Endothelial cell of umbilical vein (primary cell): ENCODE measurements at regions not wholly inside any gene's neighbourhood (a gene's known extent, or its start where the extent isn't known, plus 50 kb on each side); places are given as distances from the start of the nearest gene placed in this dataset.

Source experiments
- BruUV-seq: library from RNA; stranded (reverse); fragments of 400-500 nt; replicated peaks from 2 replicates; lab custom pipeline; 2021; lab: Mats Ljungman, UMichigan
- CTCF ChIA-PET: fragments of 300-600, 350-600 bp; sonication (Branson Sonifier 250); formaldehyde crosslinking; loops from one replicate; lab custom pipeline; 2021; ENCODE audit warnings: antibody characterized with exemption, inconsistent platforms; lab: Charles Lee
- POLR2A ChIA-PET: fragments of 300-600, 350-600 bp; sonication (Branson Sonifier 250); formaldehyde crosslinking; loops from one replicate; lab custom pipeline; 2021; ENCODE audit warnings: antibody characterized with exemption, inconsistent platforms; lab: Charles Lee
- DNase-seq: peaks from one replicate; pipeline ENCODE4 v3.0.0-alpha.2; 2011; ENCODE audit warnings: low read depth, low spot score
- FAIRE-seq: peaks from 2 replicates; lab custom pipeline; 2011; peaks lifted over from hg19 to GRCh38; lab: Jason Lieb, UNC
- H2AFZ ChIP-seq: 2 replicates; pipeline ENCODE4 v1.6.0; 2012; ENCODE audit warnings: low read depth, low read length, control low read depth, inconsistent platforms
- H3K27ac ChIP-seq: 2 replicates; pipeline ENCODE4 v1.5.1; 2011; ENCODE audit warnings: low read depth, mild to moderate bottlenecking, control low read depth, low read length, moderate library complexity; ENCODE audit not compliant: insufficient read depth
- H3K27me3 ChIP-seq, 2 experiments: 2 replicates each; pipeline versions ENCODE4 v1.6.0 to v1.6.1; 2011; ENCODE audit warnings: low read length in 2 of 2, mixed read lengths in 1 of 2; ENCODE audit not compliant: control insufficient read depth in 2 of 2, insufficient read depth in 2 of 2
- H3K36me3 ChIP-seq, 2 experiments: 2 replicates in 1 of 2; 3 replicates in 1 of 2; pipeline ENCODE4 v1.5.1; 2011; ENCODE audit warnings: low read length in 2 of 2, mild to moderate bottlenecking in 1 of 2, moderate library complexity in 1 of 2; ENCODE audit not compliant: control insufficient read depth in 2 of 2, insufficient read depth in 2 of 2; ENCODE audit errors: extremely low read depth in 1 of 2
- H3K4me1 ChIP-seq: 3 replicates; pipeline ENCODE4 v1.5.1; 2011; ENCODE audit warnings: mild to moderate bottlenecking, low read length; ENCODE audit not compliant: control insufficient read depth, insufficient read depth; ENCODE audit errors: extremely low read depth
- H3K4me2 ChIP-seq: 2 replicates; pipeline ENCODE4 v1.6.1; 2011; ENCODE audit warnings: low read length, control low read depth, mixed read lengths; ENCODE audit not compliant: insufficient read depth
- H3K4me3 ChIP-seq, 3 experiments: fragments of 200-600 bp in 1 of 3; sonication (generic), shearing (Covaris generic) in 1 of 3; replicated peaks in 1 of 3; 2 replicates each; pipeline ENCODE4 v1.5.1; 2011 to 2016; ENCODE audit warnings: control low read depth in 3 of 3, low read length in 3 of 3, mild to moderate bottlenecking in 2 of 3, inconsistent platforms in 1 of 3, low read depth in 1 of 3, moderate library complexity in 1 of 3; ENCODE audit not compliant: insufficient read depth in 1 of 3
- H3K79me2 ChIP-seq: 2 replicates; pipeline ENCODE4 v1.6.0; 2012; ENCODE audit warnings: low read length, inconsistent platforms; ENCODE audit not compliant: control insufficient read depth, insufficient read depth
- H3K9ac ChIP-seq: replicated peaks from 2 replicates; pipeline ENCODE3; 2011; ENCODE audit warnings: low read length, control low read depth; ENCODE audit not compliant: insufficient read depth; ENCODE audit errors: extremely low read depth
- H3K9me1 ChIP-seq: replicated peaks from 3 replicates; pipeline ENCODE4 v1.6.0; 2011; ENCODE audit warnings: mild to moderate bottlenecking, low read length; ENCODE audit not compliant: control insufficient read depth, insufficient read depth; ENCODE audit errors: extremely low read depth
- H3K9me3 ChIP-seq: replicated peaks from 2 replicates; pipeline ENCODE4 v1.5.1; 2012; ENCODE audit warnings: low read length, inconsistent platforms; ENCODE audit not compliant: control insufficient read depth, insufficient read depth
- H4K20me1 ChIP-seq: replicated peaks from 2 replicates; pipeline ENCODE3; 2011; ENCODE audit warnings: mild to moderate bottlenecking, low read length; ENCODE audit not compliant: control insufficient read depth, insufficient read depth; ENCODE audit errors: extremely low read depth
- CTCF ChIP-seq, 2 donors: IDR thresholded peaks; 1 replicate in 1 of 2; 2 replicates in 1 of 2; pipeline ENCODE4 v1.5.1; 2011; ENCODE audit warnings: low read length in 2 of 2, mild to moderate bottlenecking in 2 of 2, moderate library complexity in 2 of 2, control low read depth in 1 of 2, inconsistent platforms in 1 of 2, low read depth in 1 of 2; ENCODE audit not compliant: insufficient read depth in 1 of 2; ENCODE audit errors: extremely low read depth in 1 of 2
- EZH2 ChIP-seq: IDR thresholded peaks from 2 replicates; pipeline ENCODE4 v1.6.1; 2012; ENCODE audit warnings: borderline replicate concordance, low read depth, mild to moderate bottlenecking, moderate library complexity, low read length, inconsistent platforms; ENCODE audit not compliant: severe bottlenecking
- FOS ChIP-seq: IDR thresholded peaks from 2 replicates; pipeline ENCODE4 v1.6.1; 2011; ENCODE audit warnings: mild to moderate bottlenecking, low read length, moderate library complexity, borderline replicate concordance; ENCODE audit not compliant: insufficient read depth
- GATA2 ChIP-seq: IDR thresholded peaks from 2 replicates; pipeline ENCODE4 v1.7.0; 2011; ENCODE audit warnings: low read depth, mild to moderate bottlenecking, moderate library complexity, mixed read lengths, low read length; ENCODE audit not compliant: insufficient read length, insufficient read depth
- JUN ChIP-seq: IDR thresholded peaks from 2 replicates; pipeline ENCODE4 v1.6.1; 2011; ENCODE audit warnings: borderline replicate concordance, low read depth; ENCODE audit not compliant: insufficient read length, insufficient read depth
- MAX ChIP-seq: IDR thresholded peaks from 2 replicates; pipeline ENCODE4 v1.6.1; 2011; ENCODE audit not compliant: insufficient read depth, insufficient read length
- MYC ChIP-seq: IDR thresholded peaks from one replicate; pipeline ENCODE4 v1.6.1; 2011; ENCODE audit warnings: mild to moderate bottlenecking, low read depth, low read length
- POLR2A ChIP-seq: IDR thresholded peaks from 2 replicates; pipeline ENCODE4 v1.6.1; 2012; ENCODE audit warnings: low read depth, mild to moderate bottlenecking, control low read depth, low read length
- POLR2AphosphoS5 ChIP-seq: IDR thresholded peaks from 2 replicates; pipeline ENCODE4 v1.6.1; 2012; ENCODE audit warnings: low read depth, mild to moderate bottlenecking, control low read depth, low read length, moderate library complexity; ENCODE audit not compliant: insufficient read depth
- dilution Hi-C: fragments of 300-500 bp; cut with MboI; formaldehyde crosslinking; loops from one replicate; pipeline ENCODE4 v1.15.0; 2019; ENCODE audit warnings: low sequenced_read_pairs; ENCODE audit not compliant: extremely low pct_ligation_motif_present
- intact Hi-C: fragments of 100-400 bp; cut with micrococcal nuclease; formaldehyde crosslinking; loops from one replicate; pipeline ENCODE4 v1.10.0; 2022

- H3K27ac ChIP-seq: no peak overlapping the region
- no peak overlapping the region for H2AFZ ChIP-seq
- H4K20me1 ChIP-seq: no peaks in the 10 kb centered on the region
- FAIRE-seq (no peak), DNase-seq (no peak)
- no peaks in the 10 kb centered on the region for H3K79me2 ChIP-seq
- dilution Hi-C loops: no loop called here
- H3K9me3 ChIP-seq: no peaks in the 10 kb centered on the region
- H3K36me3 ChIP-seq: no peaks in the 10 kb centered on the region
- no TSS peak for BruUV-seq
- no peaks in the 10 kb centered on the region for H3K4me1 ChIP-seq
- H3K4me2 ChIP-seq: no peak overlapping the region
- H3K27me3 ChIP-seq: no peaks in the 10 kb centered on the region
- TF ChIP-seq MYC: no peak
- no peak for TF ChIP-seq MAX
- intact Hi-C loops: no loop called here
- ChIA-PET CTCF (interaction anchor here (0.7 to 1.5 kb wide), 4 partner anchors 8 to 272 kb away, joined by 3 to 4 read pairs (median 4); no protein-coding TSS in a partner anchor), POLR2A (no interaction called here)
- no peaks in the 10 kb centered on the region for H3K9me1 ChIP-seq
- H3K4me3 ChIP-seq: no peak overlapping the region
- no peak overlapping the region for H3K9ac ChIP-seq
These were observed 503.5 kb downstream of the ETNK1 start for GRCh38 chr12:23128462-23128861.

GRCh38 chr12:23132357-23132756 lies 507.4 kb downstream of the ETNK1 start:
- dilution Hi-C loops (no loop called here), intact Hi-C loops (no loop called here)
- no peak overlapping the region for H3K4me3 ChIP-seq
- H3K27ac ChIP-seq: no peak overlapping the region
- H3K79me2 ChIP-seq: no peaks in the 10 kb centered on the region
- no TSS peak for BruUV-seq
- H3K9me3 ChIP-seq: no peaks in the 10 kb centered on the region
- H3K4me1 ChIP-seq: no peaks in the 10 kb centered on the region
- H3K4me2 ChIP-seq: no peak overlapping the region
- CTCF ChIA-PET: no interaction called here
- no peak overlapping the region for H2AFZ ChIP-seq
- H3K9ac ChIP-seq: no peak overlapping the region
- TF ChIP-seq JUN (no peak), MAX (no peak), MYC (no peak), POLR2AphosphoS5 (no peak), EZH2 (no peak), POLR2A (no peak), GATA2 (no peak), CTCF (IDR thresholded peaks at IDR 0.05; ENCODE audit: extremely low read depth in 1 of 2, insufficient read depth in 1 of 2, low read depth in 1 of 2, low read length in 2 of 2) (no peak), FOS (no peak)
- POLR2A ChIA-PET: no interaction called here
- H3K36me3 ChIP-seq: no peaks in the 10 kb centered on the region
- no peaks in the 10 kb centered on the region for H3K9me1 ChIP-seq
- no peak for FAIRE-seq
- no peak for DNase-seq
- H4K20me1 ChIP-seq: no peaks in the 10 kb centered on the region
- H3K27me3 ChIP-seq: no peaks in the 10 kb centered on the region
